Memory B cell (primary cell): ENCODE measurements at regions not wholly inside any gene's neighbourhood (a gene's known extent, or its start where the extent isn't known, plus 50 kb on each side); places are given as distances from the start of the nearest gene placed in this dataset.

Source experiments
- ATAC-seq: fragments of 150-1000 bp; cut with Tn5 transposase; 2 replicates; pipeline ENCODE4 v1.10.0; 2021; ENCODE audit warnings: low read depth, mild to moderate bottlenecking, moderate library complexity
- DNase-seq, 2 donors: peaks; one replicate each; pipeline ENCODE4 v3.0.0; 2022; ENCODE audit warnings: low spot score in 2 of 2
- H3K27ac Mint-ChIP-seq: one replicate; pipeline ENCODE4 v1.8.0; 2022; ENCODE audit warnings: mild to moderate bottlenecking, moderate library complexity, mixed read lengths
- H3K27me3 Mint-ChIP-seq: one replicate; pipeline ENCODE4 v1.8.0; 2022; ENCODE audit warnings: mixed read lengths
- H3K36me3 Mint-ChIP-seq: one replicate; pipeline ENCODE4 v1.8.0; 2022; ENCODE audit warnings: mild to moderate bottlenecking, mixed read lengths
- H3K4me1 Mint-ChIP-seq: one replicate; pipeline ENCODE4 v1.8.0; 2022; ENCODE audit warnings: mixed read lengths
- H3K4me3 Mint-ChIP-seq: one replicate; pipeline ENCODE4 v1.8.0; 2022; ENCODE audit warnings: mild to moderate bottlenecking, moderate library complexity, mixed read lengths
- H3K9me3 Mint-ChIP-seq: one replicate; pipeline ENCODE4 v1.8.0; 2022; ENCODE audit warnings: mixed read lengths

DNA sequence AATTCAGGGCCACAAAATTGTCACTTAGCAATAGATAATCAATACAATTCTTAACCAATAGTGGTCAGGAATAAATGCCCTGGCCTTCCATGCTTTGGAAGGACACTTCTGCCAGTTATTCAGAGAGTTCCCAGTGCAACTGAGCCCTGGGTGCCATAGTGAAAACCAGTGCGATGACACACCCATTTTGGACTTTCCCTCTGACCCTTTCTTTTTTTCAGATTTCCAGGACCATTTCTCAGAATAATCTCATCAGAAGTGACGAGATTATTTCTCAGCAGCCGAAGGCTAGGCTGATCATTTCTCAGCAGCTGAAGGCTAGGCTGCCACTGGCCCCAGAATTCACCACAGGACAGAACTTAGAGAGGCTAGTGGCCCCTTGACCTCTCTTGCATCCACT, 106.6 kb upstream of the MYCN start:
- no peaks in the 10 kb centered on the region for H3K9me3 Mint-ChIP-seq
- no peaks in the 10 kb centered on the region for H3K36me3 Mint-ChIP-seq
- no peak overlapping the region for H3K27ac Mint-ChIP-seq
- DNase-seq (no peak), ATAC-seq (no peak)
- H3K27me3 Mint-ChIP-seq: peaks cover 6% of the 10 kb centered on the region
- H3K4me3 Mint-ChIP-seq: no peak overlapping the region
- H3K4me1 Mint-ChIP-seq: no peaks in the 10 kb centered on the region

DNA sequence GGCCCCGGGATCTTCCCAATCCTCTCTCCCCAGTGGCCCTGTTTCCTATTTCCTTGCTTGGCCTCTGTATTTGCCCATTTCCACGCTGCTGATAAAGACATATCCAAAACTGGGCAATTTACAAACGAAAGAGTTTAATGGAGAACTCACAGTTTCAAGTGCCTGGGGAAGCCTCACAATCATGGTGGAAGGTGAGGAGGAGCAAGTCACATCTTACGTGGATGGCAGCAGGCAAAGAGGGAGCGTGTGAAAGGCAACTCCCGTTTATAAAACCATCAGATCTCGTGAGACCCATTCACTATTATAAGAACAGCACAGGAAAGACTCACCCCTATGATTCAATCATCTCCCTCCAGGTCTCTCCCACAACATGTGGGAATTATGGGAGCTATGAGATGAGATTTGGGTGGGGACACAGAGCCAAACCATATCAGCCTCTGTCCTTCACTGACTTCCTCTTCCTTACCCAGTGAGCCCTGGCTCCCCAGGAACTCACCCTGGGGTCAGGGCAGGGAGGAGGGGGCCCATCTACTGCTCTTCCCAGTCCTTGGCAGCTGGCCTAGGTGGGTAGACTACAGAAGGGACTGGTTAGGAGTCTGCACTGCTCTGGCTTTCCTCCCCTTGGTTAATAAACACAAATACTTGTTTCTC, 105.8 kb upstream of the MYCN start:
- no peak for DNase-seq
- no peak overlapping the region for H3K4me3 Mint-ChIP-seq
- no peaks in the 10 kb centered on the region for H3K9me3 Mint-ChIP-seq
- no peaks in the 10 kb centered on the region for H3K4me1 Mint-ChIP-seq
- no peak overlapping the region for H3K27ac Mint-ChIP-seq
- no peaks in the 10 kb centered on the region for H3K36me3 Mint-ChIP-seq
- no peak for ATAC-seq
- peaks cover 6% of the 10 kb centered on the region for H3K27me3 Mint-ChIP-seq

DNA sequence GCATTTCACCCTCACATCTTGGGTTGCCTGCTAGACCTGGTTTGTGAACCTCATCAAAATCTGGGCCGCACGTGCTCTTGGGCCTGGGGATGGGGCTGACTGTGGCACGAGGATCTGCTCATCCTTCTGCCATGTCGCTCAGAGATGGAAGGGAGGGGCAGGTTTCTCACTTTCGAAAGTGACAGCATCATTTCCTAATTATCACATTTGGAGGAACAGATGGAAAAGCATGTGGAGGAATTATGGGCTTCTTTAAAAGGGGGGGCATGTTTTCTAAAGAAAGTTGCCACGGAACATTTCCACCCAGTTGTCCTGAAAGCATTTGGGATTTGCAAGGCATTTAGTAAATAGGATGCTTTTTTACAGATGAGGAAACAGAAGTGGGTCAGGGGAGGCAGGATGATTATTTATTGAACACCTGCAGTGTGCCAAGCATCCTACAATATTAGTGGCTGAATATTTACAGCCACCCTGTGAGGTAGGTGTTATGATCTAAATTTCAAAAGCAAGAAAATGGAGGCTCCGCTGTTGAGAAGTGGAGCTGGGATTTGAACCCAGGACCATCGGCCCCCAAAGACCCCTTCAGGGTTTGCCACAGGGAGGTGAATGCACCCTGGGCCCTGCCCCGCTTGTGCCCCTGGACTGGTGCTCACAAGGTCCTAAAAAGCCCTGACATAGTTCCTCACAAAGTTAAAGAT, 104.2 kb upstream of the MYCN start:
- Mint-ChIP-seq H3K4me1 (no peaks in the 10 kb centered on the region), H3K36me3 (no peaks in the 10 kb centered on the region), H3K27me3 (peaks cover 6% of the 10 kb centered on the region), H3K9me3 (no peaks in the 10 kb centered on the region), H3K27ac (no peak overlapping the region), H3K4me3 (no peak overlapping the region)
- no peak for ATAC-seq
- DNase-seq: no peak

DNA sequence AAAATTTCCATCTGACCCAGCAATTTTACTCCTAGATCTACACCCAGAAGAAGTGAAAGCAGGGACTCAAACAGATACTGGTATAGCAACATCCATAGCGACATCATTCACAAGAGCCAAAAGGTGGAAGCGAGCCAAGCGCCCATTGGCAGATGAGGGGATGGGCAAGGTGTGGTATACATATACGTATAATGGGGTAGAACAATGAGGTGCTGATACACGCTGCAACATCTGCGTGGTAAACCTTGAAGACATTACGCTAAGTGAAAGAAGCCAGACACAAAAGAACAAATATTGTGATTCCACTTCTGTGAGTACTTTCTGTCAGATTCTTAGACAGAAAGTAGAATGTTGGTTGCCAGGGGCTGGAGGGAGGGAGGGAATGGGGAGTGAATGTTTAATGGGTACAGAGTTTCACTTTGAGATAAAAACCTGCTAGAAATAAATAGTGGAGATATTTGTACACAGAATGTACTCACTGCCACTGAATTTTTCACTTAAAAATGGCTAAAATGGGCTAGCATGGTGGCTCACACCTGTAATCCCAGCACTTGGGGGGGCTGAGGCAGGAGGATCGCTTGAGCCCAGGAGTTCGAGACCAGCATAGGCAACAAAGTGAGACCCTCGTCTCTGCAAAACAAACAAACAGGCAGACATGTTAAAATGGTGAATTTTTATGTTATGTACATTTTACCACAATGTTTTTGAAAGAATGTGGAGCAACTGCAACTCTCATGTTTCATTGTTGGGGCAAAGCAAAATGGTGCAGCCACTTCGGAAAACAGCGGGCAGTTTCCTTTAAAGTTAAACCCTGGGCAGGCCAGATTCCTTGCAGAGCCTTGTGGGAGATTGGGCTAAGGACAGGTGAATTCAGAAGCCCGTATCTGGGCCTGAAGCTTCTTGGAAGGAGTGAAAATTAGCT, 103.4 kb upstream of the MYCN start:
- DNase-seq: no peak
- H3K36me3 Mint-ChIP-seq: no peaks in the 10 kb centered on the region
- H3K27ac Mint-ChIP-seq: no peak overlapping the region
- peaks cover 6% of the 10 kb centered on the region for H3K27me3 Mint-ChIP-seq
- no peak for ATAC-seq
- H3K4me1 Mint-ChIP-seq: no peaks in the 10 kb centered on the region
- no peak overlapping the region for H3K4me3 Mint-ChIP-seq
- no peaks in the 10 kb centered on the region for H3K9me3 Mint-ChIP-seq

DNA sequence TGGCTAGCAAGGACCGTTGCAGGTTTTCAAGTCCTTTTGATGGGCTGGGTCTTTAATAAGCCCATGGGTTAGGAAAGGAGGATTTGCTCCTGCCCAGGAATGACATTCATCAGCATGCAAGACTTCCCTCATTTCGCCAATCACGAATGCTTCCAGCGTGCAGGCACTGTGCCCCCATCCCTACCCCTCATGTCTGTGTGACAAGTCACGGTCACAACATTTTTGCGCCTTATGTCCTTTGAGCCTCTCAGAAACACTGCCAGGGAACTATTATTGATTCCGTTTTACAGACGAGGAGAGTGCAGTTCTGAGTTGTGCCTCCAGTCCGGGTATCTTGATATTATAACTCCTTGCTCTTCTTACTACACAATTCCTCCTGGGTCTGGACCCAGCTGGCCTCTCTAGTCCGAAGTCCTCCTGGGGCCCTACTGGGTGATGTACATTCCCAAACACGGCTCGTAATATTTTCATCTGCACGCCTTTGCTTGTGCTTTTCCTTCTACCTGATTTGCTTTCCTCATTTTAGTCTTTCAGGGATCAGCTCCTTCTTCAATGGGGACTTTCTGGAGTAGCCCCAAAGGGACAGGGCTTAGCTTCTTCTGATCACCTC, 101.8 kb upstream of the MYCN start:
- H3K36me3 Mint-ChIP-seq: no peaks in the 10 kb centered on the region
- DNase-seq: no peak
- no peak for ATAC-seq
- no peak overlapping the region for H3K4me3 Mint-ChIP-seq
- no peaks in the 10 kb centered on the region for H3K4me1 Mint-ChIP-seq
- no peak overlapping the region for H3K27ac Mint-ChIP-seq
- no peaks in the 10 kb centered on the region for H3K9me3 Mint-ChIP-seq
- peaks cover 4% of the 10 kb centered on the region for H3K27me3 Mint-ChIP-seq

DNA sequence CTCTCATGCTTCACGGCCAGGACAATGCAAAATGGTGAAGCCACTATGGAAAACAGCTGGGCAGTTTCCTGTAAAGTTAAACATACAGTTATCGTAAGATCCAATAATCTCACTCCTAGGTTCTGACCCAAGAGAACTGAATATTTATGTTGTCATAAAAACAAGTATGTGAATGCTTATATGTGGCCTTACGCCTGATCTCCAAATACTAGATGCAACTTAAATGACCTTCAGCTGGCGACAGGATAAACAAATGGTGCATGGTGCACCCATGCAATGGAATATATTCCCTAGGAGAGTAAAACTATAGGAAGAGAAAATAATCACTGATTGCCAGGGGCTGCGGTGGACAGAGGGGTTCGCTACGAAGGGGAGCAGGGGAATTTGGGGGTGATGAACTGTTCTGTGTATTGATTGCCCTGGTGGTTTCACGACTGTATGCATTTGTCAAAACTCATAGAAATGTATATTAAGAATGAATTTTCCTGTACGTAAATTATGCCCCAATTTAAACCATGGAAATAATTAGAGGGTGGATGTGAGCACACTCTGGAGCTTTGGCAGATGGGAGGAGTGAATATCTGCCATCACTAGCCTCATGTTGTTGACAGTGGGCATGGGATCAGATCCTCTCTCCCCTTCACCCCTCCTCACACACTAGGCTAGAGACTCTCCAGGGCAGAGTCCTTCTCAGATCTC, 100.8 kb upstream of the MYCN start:
- Mint-ChIP-seq H3K27me3 (peaks cover 4% of the 10 kb centered on the region), H3K27ac (no peak overlapping the region), H3K4me3 (no peak overlapping the region), H3K4me1 (no peaks in the 10 kb centered on the region), H3K36me3 (no peaks in the 10 kb centered on the region), H3K9me3 (no peaks in the 10 kb centered on the region)
- ATAC-seq (no peak), DNase-seq (no peak)

DNA sequence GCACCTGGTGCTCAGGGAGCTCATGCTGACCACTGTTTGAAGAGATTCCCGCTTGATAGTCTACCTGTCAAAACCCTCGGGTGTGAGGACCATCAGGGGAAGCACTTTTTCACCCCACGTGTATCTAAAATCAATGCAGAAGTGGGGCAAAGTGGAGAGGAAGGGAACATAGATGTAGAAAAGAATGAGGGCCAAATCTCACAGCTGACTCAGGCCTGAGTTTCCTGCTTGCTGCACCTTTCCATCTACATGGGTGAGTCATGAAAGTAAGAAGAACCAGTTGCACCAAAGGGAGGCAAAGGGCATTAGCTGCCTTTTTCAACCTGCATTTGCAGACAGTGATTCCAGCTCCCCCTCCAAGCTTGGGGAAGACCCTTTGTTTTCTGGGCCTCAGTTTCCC, 100.2 kb upstream of the MYCN start:
- no peaks in the 10 kb centered on the region for H3K36me3 Mint-ChIP-seq
- ATAC-seq (no peak), DNase-seq (no peak)
- H3K27ac Mint-ChIP-seq: no peak overlapping the region
- H3K27me3 Mint-ChIP-seq: peaks cover 7% of the 10 kb centered on the region
- H3K9me3 Mint-ChIP-seq: no peaks in the 10 kb centered on the region
- H3K4me1 Mint-ChIP-seq: no peaks in the 10 kb centered on the region
- no peak overlapping the region for H3K4me3 Mint-ChIP-seq

DNA sequence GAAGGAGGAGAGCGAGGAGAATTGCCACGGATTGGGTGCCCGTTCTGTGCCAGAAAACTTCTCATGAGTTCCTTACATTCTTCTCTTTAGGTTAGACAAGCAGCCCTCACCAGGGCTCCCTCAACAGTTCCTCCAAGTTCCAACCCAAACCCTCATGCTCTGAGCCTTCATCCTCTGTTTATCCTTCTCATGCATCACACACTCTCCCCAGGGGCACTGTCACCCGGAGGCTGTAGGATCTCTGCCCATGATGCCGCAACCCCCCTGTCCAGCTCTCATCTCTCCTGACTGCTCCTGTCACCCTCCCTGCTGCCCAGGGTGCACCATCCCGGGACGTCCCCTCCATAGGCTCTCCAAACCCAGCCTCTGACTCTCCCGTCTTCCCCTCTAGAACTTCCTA, 99.4 kb upstream of the MYCN start:
- no peak for DNase-seq
- no peaks in the 10 kb centered on the region for H3K4me1 Mint-ChIP-seq
- H3K27me3 Mint-ChIP-seq: peaks cover 5% of the 10 kb centered on the region
- no peak overlapping the region for H3K27ac Mint-ChIP-seq
- no peak overlapping the region for H3K4me3 Mint-ChIP-seq
- no peaks in the 10 kb centered on the region for H3K9me3 Mint-ChIP-seq
- ATAC-seq: no peak
- H3K36me3 Mint-ChIP-seq: no peaks in the 10 kb centered on the region

DNA sequence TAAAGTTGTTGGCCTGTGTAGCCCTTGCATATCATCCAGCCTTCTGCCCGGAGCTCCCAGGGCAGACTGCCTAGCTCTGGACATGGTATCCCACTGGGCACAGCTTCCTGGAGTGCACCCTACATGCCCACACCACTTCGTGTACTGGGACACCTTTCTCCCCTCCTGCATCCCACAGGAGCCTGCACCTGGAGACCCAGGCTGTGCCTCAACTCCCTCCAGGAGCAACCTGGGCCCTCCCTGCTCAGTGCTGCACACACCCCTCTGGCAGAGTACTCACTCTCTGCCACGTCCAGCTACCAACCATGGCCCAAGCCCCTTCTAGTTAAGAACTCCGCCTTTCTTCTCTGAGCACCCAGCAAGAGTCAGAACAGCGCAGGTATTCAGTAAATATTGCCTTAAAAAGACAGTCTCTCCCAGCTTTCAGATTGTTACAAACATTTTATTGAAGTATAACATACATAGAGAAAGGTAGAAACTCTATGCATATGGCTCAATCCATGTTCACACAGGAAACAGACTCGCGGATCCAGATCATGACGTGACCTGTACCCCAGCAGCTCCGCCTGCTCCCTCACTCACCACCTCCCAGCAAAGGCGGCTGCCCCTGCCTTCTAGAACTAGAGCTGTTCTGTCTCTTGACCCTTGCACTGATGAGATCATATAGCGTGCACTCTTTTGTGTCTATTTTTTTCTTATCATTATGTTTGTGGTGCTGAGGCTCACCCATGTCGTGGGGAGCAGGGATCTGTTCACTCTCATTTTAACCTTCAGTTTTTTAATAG, 98.4 kb upstream of the MYCN start:
- DNase-seq: no peak
- Mint-ChIP-seq H3K27ac (no peak overlapping the region), H3K4me3 (no peak overlapping the region), H3K9me3 (no peaks in the 10 kb centered on the region), H3K27me3 (peaks cover 5% of the 10 kb centered on the region), H3K36me3 (no peaks in the 10 kb centered on the region), H3K4me1 (no peaks in the 10 kb centered on the region)
- ATAC-seq: no peak

DNA sequence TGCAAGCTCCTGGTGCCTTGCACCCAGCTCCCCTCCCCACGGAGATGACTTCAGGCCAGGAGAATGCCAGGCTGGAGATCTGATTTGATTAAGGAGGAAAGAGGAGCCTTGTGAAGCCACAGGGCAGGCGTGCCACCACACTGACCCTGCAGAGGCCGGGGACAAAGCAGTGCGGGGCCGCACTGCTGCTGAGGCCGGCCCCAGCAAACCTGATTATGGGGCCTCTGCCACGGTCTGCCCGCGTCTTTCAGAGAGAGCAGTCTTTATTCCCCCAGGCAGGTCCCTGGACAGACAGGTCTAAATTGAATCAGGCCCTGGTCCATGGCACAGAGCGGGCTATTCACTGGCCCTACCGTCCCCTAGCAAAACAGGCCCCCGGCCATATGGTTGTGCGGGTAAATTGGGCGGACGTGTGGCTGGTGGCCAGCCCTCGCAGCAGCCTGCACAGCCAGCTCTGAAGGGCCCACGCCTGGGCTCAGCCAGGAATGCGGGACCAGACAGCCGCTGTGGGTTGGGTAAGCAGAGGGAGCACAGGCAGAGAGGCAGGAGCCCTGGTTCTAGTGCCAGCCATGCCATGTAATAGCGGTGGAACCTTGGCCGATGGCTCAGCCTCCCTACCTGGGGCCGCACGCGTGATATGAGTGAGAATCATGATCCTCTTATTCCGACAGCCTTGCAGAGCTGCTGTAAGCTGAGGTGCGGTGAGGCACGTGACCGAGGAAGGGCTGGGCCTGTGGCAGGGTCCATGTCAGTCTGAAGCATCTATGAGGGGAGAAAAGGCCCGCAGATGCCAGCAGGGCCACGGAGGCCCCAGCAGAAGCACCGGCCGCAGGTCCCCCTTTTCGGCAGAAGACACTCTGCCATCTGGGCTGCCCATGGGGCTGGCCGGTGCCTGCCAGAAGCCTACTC, 97.3 kb upstream of the MYCN start:
- Mint-ChIP-seq H3K4me3 (no peak overlapping the region), H3K27ac (no peak overlapping the region), H3K27me3 (peaks cover 8% of the 10 kb centered on the region), H3K9me3 (peaks cover 3% of the 10 kb centered on the region), H3K36me3 (no peaks in the 10 kb centered on the region), H3K4me1 (no peaks in the 10 kb centered on the region)
- no peak for ATAC-seq
- DNase-seq: no peak

DNA sequence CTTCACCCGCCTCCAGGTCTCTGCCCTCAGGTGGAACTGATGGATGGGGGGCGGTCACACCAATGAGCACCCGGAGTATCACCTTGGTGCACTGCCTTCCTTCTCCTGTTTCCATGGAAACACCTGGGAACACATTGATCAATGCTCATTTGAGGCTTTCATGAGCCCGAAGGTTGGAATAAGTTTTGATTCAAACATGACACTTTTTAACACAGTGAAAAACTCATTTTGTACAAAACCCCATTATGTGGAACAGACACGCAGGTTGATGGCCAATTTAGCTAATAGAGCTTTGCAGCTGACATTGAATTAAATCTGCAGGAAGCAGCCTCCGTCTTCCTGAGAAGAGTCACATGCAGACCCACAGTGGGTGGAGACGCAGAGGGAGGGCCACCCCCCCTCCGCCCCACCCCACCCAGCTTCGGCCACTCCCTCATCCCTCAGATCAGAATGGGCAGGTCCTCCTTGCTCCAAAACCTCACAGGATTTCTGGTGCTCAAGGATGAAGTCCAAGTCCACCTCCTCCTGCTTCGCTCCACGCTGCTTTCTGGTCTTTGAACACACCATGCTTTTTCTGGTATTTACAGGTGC, 96.0 kb upstream of the MYCN start:
- no peak for DNase-seq
- H3K9me3 Mint-ChIP-seq: peaks cover 5% of the 10 kb centered on the region
- H3K27ac Mint-ChIP-seq: no peak overlapping the region
- no peaks in the 10 kb centered on the region for H3K4me1 Mint-ChIP-seq
- H3K27me3 Mint-ChIP-seq: peaks cover 8% of the 10 kb centered on the region
- H3K36me3 Mint-ChIP-seq: no peaks in the 10 kb centered on the region
- no peak for ATAC-seq
- H3K4me3 Mint-ChIP-seq: no peak overlapping the region

DNA sequence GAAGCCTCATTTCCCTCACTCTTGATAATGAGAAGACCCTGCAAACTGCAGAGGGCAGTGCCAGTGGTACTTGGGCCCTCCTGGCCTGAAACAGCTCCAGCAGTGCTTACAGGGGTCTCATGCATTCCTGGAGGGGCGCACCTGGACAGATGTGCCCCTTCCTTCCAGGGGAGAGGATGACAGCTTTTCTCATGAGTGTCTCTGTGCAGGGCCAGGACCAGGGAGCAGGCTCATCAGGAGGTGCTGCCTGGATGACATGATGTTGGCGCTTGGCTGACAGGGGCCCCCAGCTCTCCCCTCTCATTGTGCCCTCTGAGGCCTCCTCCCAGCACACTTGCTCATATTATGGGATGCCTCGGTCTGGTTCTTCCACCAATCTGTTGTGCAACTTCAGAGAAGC, 95.1 kb upstream of the MYCN start:
- H3K9me3 Mint-ChIP-seq: peaks cover 9% of the 10 kb centered on the region
- H3K27ac Mint-ChIP-seq: no peak overlapping the region
- H3K36me3 Mint-ChIP-seq: peaks cover 2% of the 10 kb centered on the region
- DNase-seq: no peak
- no peak for ATAC-seq
- no peak overlapping the region for H3K4me3 Mint-ChIP-seq
- peaks cover 8% of the 10 kb centered on the region for H3K27me3 Mint-ChIP-seq
- H3K4me1 Mint-ChIP-seq: no peaks in the 10 kb centered on the region
